ENCODE measurements at regions not wholly inside any gene's neighbourhood (a gene's known extent, or its start where the extent isn't known, plus 50 kb on each side); places are given as distances from the start of the nearest gene placed in this dataset.

GRCh38 chr6:119461187-119461586, 111.6 kb upstream of the MAN1A1 start:
- no peak for DNase-seq (ENCODE audit: low read depth)
- H3K4me1 ChIP-seq (ENCODE audit: control insufficient read depth, insufficient read depth, low read length) = no peaks in the 10 kb centered on the region
- no peaks in the 10 kb centered on the region for H3K36me3 ChIP-seq (ENCODE audit: control insufficient read depth, insufficient read depth, low read length, severe bottlenecking)
- H3K4me3 ChIP-seq (ENCODE audit: low read length) = no peak overlapping the region
- H3K9ac ChIP-seq (ENCODE audit: low read length) = no peak overlapping the region
- peaks cover 6% of the 10 kb centered on the region for H3K9me3 ChIP-seq (ENCODE audit: control insufficient read depth, low read length)
- H3K27me3 ChIP-seq (replicated peaks; ENCODE audit: control insufficient read depth, insufficient read depth, low read length) = no peaks in the 10 kb centered on the region

- no peak overlapping the region for H3K9ac ChIP-seq (ENCODE audit: low read length)
- no peak overlapping the region for H3K4me3 ChIP-seq (ENCODE audit: low read length)
- DNase-seq (ENCODE audit: low read depth) = no peak
- H3K9me3 ChIP-seq (ENCODE audit: control insufficient read depth, low read length) = peaks cover 6% of the 10 kb centered on the region
- peaks cover 11% of the 10 kb centered on the region for H3K4me1 ChIP-seq (ENCODE audit: control insufficient read depth, insufficient read depth, low read length)
- H3K36me3 ChIP-seq (ENCODE audit: control insufficient read depth, insufficient read depth, low read length, severe bottlenecking) = no peaks in the 10 kb centered on the region
- H3K27me3 ChIP-seq (replicated peaks; ENCODE audit: control insufficient read depth, insufficient read depth, low read length) = no peaks in the 10 kb centered on the region
Measured at GRCh38 chr6:119459207-119459974, 109.8 kb upstream of the MAN1A1 start.

GRCh38 chr6:119454714-119455113, 105.2 kb upstream of the MAN1A1 start:
- DNase-seq (ENCODE audit: low read depth) = no peak
- Histone ChIP-seq H3K9ac (ENCODE audit: low read length) (peak overlapping the region; percentile 23), H3K4me3 (ENCODE audit: low read length) (peak overlapping the region; percentile 45), H3K4me1 (ENCODE audit: control insufficient read depth, insufficient read depth, low read length) (peaks cover 14% of the 10 kb centered on the region), H3K36me3 (ENCODE audit: control insufficient read depth, insufficient read depth, low read length, severe bottlenecking) (no peaks in the 10 kb centered on the region), H3K27me3 (replicated peaks; ENCODE audit: control insufficient read depth, insufficient read depth, low read length) (no peaks in the 10 kb centered on the region), H3K9me3 (ENCODE audit: control insufficient read depth, low read length) (no peaks in the 10 kb centered on the region)

GRCh38 chr6:119453242-119454200, 104.0 kb upstream of the MAN1A1 start:
- H3K9ac ChIP-seq (ENCODE audit: low read length) = no peak overlapping the region
- H3K9me3 ChIP-seq (ENCODE audit: control insufficient read depth, low read length) = no peaks in the 10 kb centered on the region
- H3K4me1 ChIP-seq (ENCODE audit: control insufficient read depth, insufficient read depth, low read length) = peaks cover 14% of the 10 kb centered on the region
- no peak for DNase-seq (ENCODE audit: low read depth)
- H3K36me3 ChIP-seq (ENCODE audit: control insufficient read depth, insufficient read depth, low read length, severe bottlenecking) = no peaks in the 10 kb centered on the region
- H3K27me3 ChIP-seq (replicated peaks; ENCODE audit: control insufficient read depth, insufficient read depth, low read length) = no peaks in the 10 kb centered on the region
- H3K4me3 ChIP-seq (ENCODE audit: low read length) = no peak overlapping the region

- DNase-seq (ENCODE audit: low read depth) = no peak
- Histone ChIP-seq H3K4me3 (ENCODE audit: low read length) (no peak overlapping the region), H3K9ac (ENCODE audit: low read length) (no peak overlapping the region), H3K36me3 (ENCODE audit: control insufficient read depth, insufficient read depth, low read length, severe bottlenecking) (no peaks in the 10 kb centered on the region), H3K27me3 (replicated peaks; ENCODE audit: control insufficient read depth, insufficient read depth, low read length) (no peaks in the 10 kb centered on the region), H3K9me3 (ENCODE audit: control insufficient read depth, low read length) (no peaks in the 10 kb centered on the region), H3K4me1 (ENCODE audit: control insufficient read depth, insufficient read depth, low read length) (peaks cover 33% of the 10 kb centered on the region)
Measured at GRCh38 chr6:119449331-119450156, 100.0 kb upstream of the MAN1A1 start.

GRCh38 chr6:119447921-119448320, 98.4 kb upstream of the MAN1A1 start:
- Histone ChIP-seq H3K9ac (ENCODE audit: low read length) (no peak overlapping the region), H3K27me3 (replicated peaks; ENCODE audit: control insufficient read depth, insufficient read depth, low read length) (no peaks in the 10 kb centered on the region), H3K4me1 (ENCODE audit: control insufficient read depth, insufficient read depth, low read length) (peaks cover 38% of the 10 kb centered on the region), H3K4me3 (ENCODE audit: low read length) (no peak overlapping the region), H3K36me3 (ENCODE audit: control insufficient read depth, insufficient read depth, low read length, severe bottlenecking) (no peaks in the 10 kb centered on the region), H3K9me3 (ENCODE audit: control insufficient read depth, low read length) (no peaks in the 10 kb centered on the region)
- no peak for DNase-seq (ENCODE audit: low read depth)

GRCh38 chr6:119446609-119447008, 97.0 kb upstream of the MAN1A1 start:
- DNase-seq (ENCODE audit: low read depth) = peak; percentile 86
- Histone ChIP-seq H3K4me1 (ENCODE audit: control insufficient read depth, insufficient read depth, low read length) (peaks cover 38% of the 10 kb centered on the region), H3K27me3 (replicated peaks; ENCODE audit: control insufficient read depth, insufficient read depth, low read length) (no peaks in the 10 kb centered on the region), H3K4me3 (ENCODE audit: low read length) (peak overlapping the region; percentile 41), H3K9me3 (ENCODE audit: control insufficient read depth, low read length) (no peaks in the 10 kb centered on the region), H3K9ac (ENCODE audit: low read length) (peak overlapping the region; percentile 77), H3K36me3 (ENCODE audit: control insufficient read depth, insufficient read depth, low read length, severe bottlenecking) (no peaks in the 10 kb centered on the region)

- Histone ChIP-seq H3K4me3 (ENCODE audit: low read length) (peak overlapping the region; percentile 41), H3K36me3 (ENCODE audit: control insufficient read depth, insufficient read depth, low read length, severe bottlenecking) (no peaks in the 10 kb centered on the region), H3K9ac (ENCODE audit: low read length) (peak overlapping the region; percentile 77), H3K4me1 (ENCODE audit: control insufficient read depth, insufficient read depth, low read length) (peaks cover 38% of the 10 kb centered on the region), H3K9me3 (ENCODE audit: control insufficient read depth, low read length) (no peaks in the 10 kb centered on the region), H3K27me3 (replicated peaks; ENCODE audit: control insufficient read depth, insufficient read depth, low read length) (no peaks in the 10 kb centered on the region)
- DNase-seq (ENCODE audit: low read depth) = peak; percentile 52
Measured at GRCh38 chr6:119446115-119446554, 96.6 kb upstream of the MAN1A1 start.

- H3K4me1 ChIP-seq (ENCODE audit: control insufficient read depth, insufficient read depth, low read length) = peaks cover 38% of the 10 kb centered on the region
- H3K36me3 ChIP-seq (ENCODE audit: control insufficient read depth, insufficient read depth, low read length, severe bottlenecking) = no peaks in the 10 kb centered on the region
- DNase-seq (ENCODE audit: low read depth) = no peak
- peak overlapping the region; percentile 3 for H3K4me3 ChIP-seq (ENCODE audit: low read length)
- no peaks in the 10 kb centered on the region for H3K9me3 ChIP-seq (ENCODE audit: control insufficient read depth, low read length)
- no peaks in the 10 kb centered on the region for H3K27me3 ChIP-seq (replicated peaks; ENCODE audit: control insufficient read depth, insufficient read depth, low read length)
- no peak overlapping the region for H3K9ac ChIP-seq (ENCODE audit: low read length)
Measured at GRCh38 chr6:119445666-119446065, 96.1 kb upstream of the MAN1A1 start.

- Histone ChIP-seq H3K9ac (ENCODE audit: low read length) (no peak overlapping the region), H3K4me3 (ENCODE audit: low read length) (no peak overlapping the region), H3K4me1 (ENCODE audit: control insufficient read depth, insufficient read depth, low read length) (peaks cover 38% of the 10 kb centered on the region), H3K27me3 (replicated peaks; ENCODE audit: control insufficient read depth, insufficient read depth, low read length) (no peaks in the 10 kb centered on the region), H3K36me3 (ENCODE audit: control insufficient read depth, insufficient read depth, low read length, severe bottlenecking) (no peaks in the 10 kb centered on the region), H3K9me3 (ENCODE audit: control insufficient read depth, low read length) (no peaks in the 10 kb centered on the region)
- no peak for DNase-seq (ENCODE audit: low read depth)
Measured at GRCh38 chr6:119444642-119445557, 95.3 kb upstream of the MAN1A1 start.

Data from adipocyte (in vitro differentiated cells).